IPS DF 19.7 (cell line): ENCODE measurements at regions not wholly inside any gene's neighbourhood (a gene's known extent, or its start where the extent isn't known, plus 50 kb on each side); places are given as distances from the start of the nearest gene placed in this dataset.

Experiments used
- DNase-seq: peaks from one replicate; pipeline ENCODE4 v3.0.0-alpha.2; 2013; ENCODE audit warnings: low read depth, low spot score

- no peak for DNase-seq
Measured at GRCh38 chr12:92614502-92614901, 88.3 kb upstream of the PLEKHG7 start.

GRCh38 chr12:92614001-92614400 lies 88.8 kb upstream of the PLEKHG7 start:
- no peak for DNase-seq

DNA sequence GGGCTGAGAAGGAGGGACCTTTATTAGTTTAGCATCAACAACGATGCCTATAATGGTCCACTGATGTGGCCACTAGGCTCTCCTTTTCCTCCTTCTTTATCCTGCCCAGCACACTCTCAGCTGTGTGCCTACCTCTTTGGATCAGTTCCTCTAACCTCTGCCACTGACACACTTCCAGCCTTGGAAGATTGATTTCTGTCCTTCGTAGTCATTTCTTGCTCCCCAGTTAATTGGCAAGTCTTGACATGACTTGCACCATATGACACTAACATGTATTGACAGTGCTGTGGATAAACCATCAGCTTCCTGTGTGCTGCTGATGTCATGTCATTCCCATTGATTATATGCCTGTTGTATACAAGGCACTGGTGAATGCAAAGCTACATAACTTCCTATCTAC lies 90.2 kb upstream of the PLEKHG7 start:
- DNase-seq: no peak

- no peak for DNase-seq
Measured at GRCh38 chr12:92608151-92609091, 94.4 kb upstream of the PLEKHG7 start.

DNA sequence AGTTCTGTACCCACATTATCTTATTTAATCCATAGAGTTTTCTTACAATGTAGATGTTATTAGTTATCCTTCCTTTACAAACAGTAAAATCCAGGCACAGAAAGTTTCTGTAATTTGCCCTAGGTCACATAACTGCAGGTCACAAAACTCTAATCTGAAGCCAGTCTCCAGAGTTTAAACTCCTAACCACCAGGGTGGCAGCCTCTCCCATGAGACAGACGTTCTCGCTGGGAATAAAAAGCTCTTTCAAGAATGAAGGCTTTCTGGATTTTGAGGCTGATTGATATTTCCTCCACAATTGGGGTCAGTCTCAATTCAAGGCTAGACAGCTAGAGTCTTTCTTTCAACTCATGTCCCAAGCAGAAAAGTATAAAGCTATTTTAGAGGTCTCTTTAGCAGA lies 95.8 kb upstream of the PLEKHG7 start:
- no peak for DNase-seq

- DNase-seq: no peak
Measured at GRCh38 chr12:92605621-92606170, 97.1 kb upstream of the PLEKHG7 start.

DNA sequence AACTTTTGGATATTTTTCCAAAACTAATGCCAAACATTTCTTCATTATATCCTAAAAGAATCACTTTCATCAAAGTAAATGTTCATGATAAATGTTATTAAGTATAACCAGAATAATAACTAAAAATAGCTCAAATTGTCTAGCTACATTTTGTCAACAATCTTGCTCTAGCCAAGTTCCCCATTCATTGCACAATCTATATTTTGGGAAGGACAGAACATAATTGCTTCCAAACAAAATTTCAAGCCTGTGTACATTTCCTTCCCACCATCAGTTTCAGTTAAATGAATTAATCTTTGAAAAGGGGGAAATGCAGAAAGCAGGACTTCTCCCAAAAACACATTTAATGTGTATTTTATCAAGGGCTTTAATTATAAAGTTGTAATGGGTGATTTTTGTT lies 98.0 kb upstream of the PLEKHG7 start:
- no peak for DNase-seq

DNA sequence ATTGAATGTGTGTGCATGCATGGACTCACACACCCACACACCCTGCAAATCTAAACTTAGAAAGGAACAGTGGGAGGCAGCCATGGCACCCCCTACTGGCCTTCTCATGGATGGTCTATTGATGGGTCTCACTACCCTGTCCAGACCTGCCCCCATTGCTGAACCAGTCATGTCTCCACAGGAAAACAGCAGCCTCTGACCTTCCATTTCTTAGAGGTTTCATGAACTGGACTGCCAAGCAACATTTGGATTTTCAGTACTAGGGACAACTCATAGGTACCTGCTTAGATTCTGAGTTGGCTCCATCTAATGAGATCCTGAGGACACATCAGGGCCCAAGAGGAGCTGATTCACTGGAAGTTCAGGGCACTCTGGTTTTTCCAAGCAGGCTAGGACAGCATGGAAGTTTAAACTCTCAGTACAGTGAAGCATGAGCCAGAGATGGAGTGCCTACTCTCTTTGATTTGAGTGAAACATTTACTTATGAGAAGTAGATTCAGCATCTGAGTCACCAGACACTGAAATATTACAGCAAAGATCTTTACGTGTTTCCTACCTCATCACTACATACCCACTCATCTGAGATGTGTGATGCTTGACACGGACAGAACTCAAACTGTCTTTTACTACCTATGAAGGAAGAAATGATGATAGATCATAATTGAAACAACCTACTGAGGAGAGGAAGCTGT lies 98.9 kb upstream of the PLEKHG7 start:
- no peak for DNase-seq

- DNase-seq: no peak
Measured at GRCh38 chr12:92602930-92603623, 99.7 kb upstream of the PLEKHG7 start.

DNA sequence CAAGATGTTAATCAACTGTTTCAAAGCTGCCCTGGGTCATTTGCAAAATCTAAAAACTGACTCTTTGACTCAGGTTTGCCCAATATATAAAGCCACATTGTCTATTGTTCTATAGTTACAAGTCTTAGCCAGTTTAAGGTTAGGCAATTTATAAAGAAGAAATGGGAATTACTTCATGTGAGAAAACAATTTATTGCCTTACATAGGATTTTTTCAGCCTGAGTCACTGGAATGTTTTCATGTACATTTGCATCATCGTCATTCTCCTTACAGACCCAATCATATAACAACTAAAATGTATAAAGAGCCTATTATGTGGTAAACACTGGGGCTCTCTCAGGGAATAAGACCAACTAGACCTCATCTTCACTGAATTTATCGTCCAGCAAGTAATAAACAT lies 100.3 kb upstream of the PLEKHG7 start:
- no peak for DNase-seq

- no peak for DNase-seq
Measured at GRCh38 chr12:92601680-92602079, 101.1 kb upstream of the PLEKHG7 start.

DNA sequence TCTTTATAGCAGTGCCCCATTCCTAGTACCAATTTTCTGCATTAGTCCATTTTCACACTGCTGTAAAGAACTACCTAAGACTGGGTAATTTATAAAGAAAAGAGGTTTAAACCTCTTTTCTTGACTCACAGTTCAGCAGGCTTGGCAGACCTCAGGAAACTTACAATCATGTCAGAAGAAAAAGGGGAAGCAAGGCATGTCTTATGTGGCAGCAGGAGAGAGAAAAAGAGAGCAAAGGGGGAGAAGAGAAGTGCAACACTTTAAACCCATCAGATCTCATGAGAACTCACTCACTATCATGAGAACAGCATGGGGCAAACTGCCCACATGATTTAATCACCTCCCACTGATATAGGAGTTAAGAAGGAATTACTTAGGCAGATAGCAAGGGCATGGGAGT lies 101.6 kb upstream of the PLEKHG7 start:
- no peak for DNase-seq

- DNase-seq: no peak
Measured at GRCh38 chr12:92600052-92600451, 102.7 kb upstream of the PLEKHG7 start.

GRCh38 chr12:92597997-92598396 lies 104.8 kb upstream of the PLEKHG7 start:
- no peak for DNase-seq

DNA sequence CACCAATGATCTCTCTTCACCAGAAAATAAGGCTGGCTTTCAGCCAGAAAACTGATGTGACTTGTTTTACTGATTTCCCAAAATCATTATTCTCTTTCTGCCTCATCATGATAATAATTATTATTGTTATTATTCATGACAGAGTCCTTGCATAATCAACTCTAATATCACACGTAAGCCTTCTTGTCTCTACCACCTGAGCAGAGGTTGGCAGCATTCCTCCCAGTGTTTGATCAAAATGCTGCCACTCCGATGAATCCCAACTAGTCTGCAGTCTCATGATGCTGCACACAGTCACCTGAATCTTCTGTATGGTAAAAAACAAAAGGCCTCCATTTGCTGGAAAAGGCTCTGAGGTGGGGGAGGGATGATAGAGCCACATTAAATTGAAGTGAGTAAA lies 105.7 kb upstream of the PLEKHG7 start:
- no peak for DNase-seq

DNA sequence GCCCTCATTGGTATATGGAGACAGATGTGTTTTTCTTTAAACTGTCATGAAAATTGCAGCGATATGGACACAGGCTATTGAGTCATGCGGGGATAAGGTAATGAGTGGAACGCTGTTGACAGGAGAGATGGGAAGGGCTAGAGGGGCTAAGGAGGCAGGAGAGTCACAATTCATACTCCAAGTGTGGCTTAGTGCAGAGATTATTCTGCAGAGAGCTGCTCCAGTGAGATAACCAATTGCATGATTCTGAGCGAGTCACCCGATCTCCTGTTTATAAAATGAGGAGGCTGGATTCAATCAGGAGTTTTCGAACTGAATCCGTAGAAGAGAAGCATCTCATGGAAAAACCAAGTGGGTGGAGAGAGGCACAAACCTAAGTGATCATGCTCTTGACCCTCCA lies 106.4 kb upstream of the PLEKHG7 start:
- DNase-seq: no peak

GRCh38 chr12:92595663-92596062 lies 107.1 kb upstream of the PLEKHG7 start:
- DNase-seq: no peak

DNA sequence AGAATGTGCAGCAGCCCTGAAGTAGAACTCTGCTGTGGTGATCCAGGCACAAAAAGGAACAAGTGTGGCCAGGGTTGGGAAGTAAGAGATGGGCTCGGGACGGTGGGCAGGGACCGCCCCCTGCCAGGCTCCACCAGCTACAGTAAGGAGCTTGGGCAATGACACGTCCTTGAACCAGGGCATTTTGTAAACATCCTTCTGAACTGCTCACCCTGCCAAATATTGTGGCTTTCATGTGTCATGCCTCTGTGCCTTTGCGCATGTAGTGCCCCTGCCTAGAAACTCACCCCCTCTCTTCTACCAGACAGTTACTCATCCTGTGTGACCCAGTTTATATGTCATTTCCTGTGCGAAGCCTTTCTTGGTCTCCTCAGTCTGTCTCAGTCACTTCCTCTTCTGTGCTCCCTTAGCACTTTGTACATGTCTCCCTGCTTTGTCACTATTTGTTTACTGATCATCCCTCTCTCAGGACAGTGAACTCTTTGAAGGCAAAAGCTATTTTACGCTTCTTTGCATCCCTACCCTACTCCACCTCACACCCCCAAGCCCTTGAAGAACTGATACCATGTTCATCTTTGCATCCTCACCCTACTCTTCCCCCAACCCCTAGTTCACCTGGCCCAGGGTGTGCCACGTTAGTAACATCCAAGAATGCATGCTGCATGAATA lies 108.9 kb upstream of the PLEKHG7 start:
- DNase-seq: no peak

- no peak for DNase-seq
Measured at GRCh38 chr12:92585115-92585727, 117.6 kb upstream of the PLEKHG7 start.

- no peak for DNase-seq
Measured at GRCh38 chr12:92583910-92584309, 118.9 kb upstream of the PLEKHG7 start.

DNA sequence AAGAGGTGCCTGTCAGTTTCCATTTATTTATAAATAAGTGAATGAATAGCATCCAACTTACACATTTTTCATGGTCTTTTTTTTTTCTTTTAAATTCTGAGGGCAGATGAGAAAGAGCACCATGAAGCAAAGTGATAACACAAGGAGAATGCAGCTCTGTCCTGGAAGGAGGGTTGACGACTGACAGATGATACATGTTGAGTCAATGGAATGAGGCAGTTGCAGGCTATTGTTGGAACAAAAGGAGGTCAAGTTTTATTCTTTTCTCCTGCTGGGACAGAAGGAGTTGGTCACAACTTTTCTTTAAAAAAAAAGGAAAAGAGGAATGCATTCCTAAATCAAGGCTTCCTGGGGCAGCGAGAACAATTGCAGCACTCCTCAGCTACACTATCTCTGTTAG lies 119.9 kb upstream of the PLEKHG7 start:
- no peak for DNase-seq
